GM18502 (cell line): ENCODE measurements at regions not wholly inside any gene's neighbourhood (a gene's known extent, or its start where the extent isn't known, plus 50 kb on each side); places are given as distances from the start of the nearest gene placed in this dataset.

ENCODE experiments used
- ATAC-seq: cut with Tn5 transposase; IDR thresholded peaks from one replicate; pipeline ENCODE4 v1.9.1; 2021; ENCODE audit warnings: mild to moderate bottlenecking; ENCODE audit not compliant: unreplicated experiment, poor library complexity

- ATAC-seq = peak; percentile 69
These were observed 372.0 kb upstream of the KIF2A start for GRCh38 chr5:61933787-61934626.

- no peak for ATAC-seq
These were observed 364.4 kb upstream of the KIF2A start for GRCh38 chr5:61941637-61942036.

- no peak for ATAC-seq
These were observed 363.4 kb upstream of the KIF2A start for GRCh38 chr5:61942462-61943049.

- ATAC-seq = no peak
These were observed 362.3 kb upstream of the KIF2A start for GRCh38 chr5:61943713-61944112.

- no peak for ATAC-seq
These were observed 357.9 kb upstream of the KIF2A start for GRCh38 chr5:61948151-61948550.

- no peak for ATAC-seq
These were observed 356.8 kb upstream of the KIF2A start for GRCh38 chr5:61949054-61949678.

- no peak for ATAC-seq
These were observed 356.1 kb upstream of the KIF2A start for GRCh38 chr5:61949679-61950435.

GRCh38 chr5:61951295-61951694 lies 354.7 kb upstream of the KIF2A start:
- no peak for ATAC-seq

- ATAC-seq = no peak
These were observed 352.1 kb upstream of the KIF2A start for GRCh38 chr5:61953913-61954312.

GRCh38 chr5:61964201-61964600 lies 341.8 kb upstream of the KIF2A start:
- no peak for ATAC-seq

- no peak for ATAC-seq
These were observed 340.9 kb upstream of the KIF2A start for GRCh38 chr5:61965069-61965468.

- ATAC-seq = no peak
These were observed 340.5 kb upstream of the KIF2A start for GRCh38 chr5:61965490-61965889.

- ATAC-seq = no peak
These were observed 339.6 kb upstream of the KIF2A start for GRCh38 chr5:61966296-61966955.

GRCh38 chr5:61966997-61967396 lies 339.0 kb upstream of the KIF2A start:
- no peak for ATAC-seq

- no peak for ATAC-seq
These were observed 338.3 kb upstream of the KIF2A start for GRCh38 chr5:61967681-61968080.

- no peak for ATAC-seq
These were observed 336.7 kb upstream of the KIF2A start for GRCh38 chr5:61969347-61969746.

- ATAC-seq = no peak
These were observed 336.3 kb upstream of the KIF2A start for GRCh38 chr5:61969755-61970154.

- ATAC-seq = no peak
These were observed 335.8 kb upstream of the KIF2A start for GRCh38 chr5:61970218-61970617.

GRCh38 chr5:61974680-61975079 lies 331.3 kb upstream of the KIF2A start:
- peak; percentile 94 for ATAC-seq

GRCh38 chr5:61981886-61982285 lies 324.1 kb upstream of the KIF2A start:
- ATAC-seq = no peak
